B cell (primary cell): ENCODE measurements at regions not wholly inside any gene's neighbourhood (a gene's known extent, or its start where the extent isn't known, plus 50 kb on each side); places are given as distances from the start of the nearest gene placed in this dataset.

ENCODE experiments used
- ATAC-seq: fragments of 200-7000 bp; cut with Tn5 transposase; one replicate; pipeline ENCODE4 v1.10.0; 2021; ENCODE audit warnings: low read depth, mild to moderate bottlenecking, moderate number of reproducible peaks, moderate library complexity
- CTCF ChIA-PET: fragments of 350-600 bp; sonication (Branson Sonifier 250); formaldehyde crosslinking; loops from one replicate; lab custom pipeline; 2021; ENCODE audit warnings: antibody characterized with exemption, inconsistent platforms; lab: Charles Lee
- POLR2A ChIA-PET: fragments of 350-600 bp; sonication (Branson Sonifier 250); formaldehyde crosslinking; loops from one replicate; lab custom pipeline; 2021; ENCODE audit warnings: antibody characterized with exemption; lab: Charles Lee
- DNase-seq: peaks from one replicate; pipeline ENCODE4 v3.0.0; 2013
- H2AFZ ChIP-seq: 2 replicates; pipeline ENCODE4 v1.6.1; 2012; ENCODE audit warnings: mild to moderate bottlenecking, low read depth, low read length; ENCODE audit not compliant: insufficient read depth, poor library complexity, severe bottlenecking
- H3K27ac ChIP-seq, 2 donors: 1 replicate in 1 of 2; 2 replicates in 1 of 2; pipeline ENCODE4 v1.5.1; 2012 to 2013; ENCODE audit warnings: low read length in 2 of 2, mild to moderate bottlenecking in 2 of 2, moderate library complexity in 1 of 2
- H3K27me3 ChIP-seq, 4 experiments: fragments of 200-600 bp in 1 of 4; sonication (generic) in 1 of 4; replicated peaks in 1 of 4; 1 replicate in 2 of 4; 2 replicates in 2 of 4; pipeline versions ENCODE4 v1.6.1 to v1.7.0; 2013 to 2016; ENCODE audit warnings: low read length in 3 of 4, mild to moderate bottlenecking in 2 of 4, mixed read lengths in 1 of 4, moderate library complexity in 1 of 4; ENCODE audit not compliant: insufficient read depth in 4 of 4, control insufficient read depth in 3 of 4; ENCODE audit errors: control extremely low read depth in 1 of 4
- H3K36me3 ChIP-seq, 2 experiments: replicated peaks in 1 of 2; 1 replicate in 1 of 2; 2 replicates in 1 of 2; pipeline versions ENCODE4 v1.6.1 to v1.7.1; 2013; ENCODE audit warnings: low read length in 1 of 2; ENCODE audit not compliant: insufficient read depth in 2 of 2, control insufficient read depth in 1 of 2; ENCODE audit errors: control extremely low read depth in 1 of 2, extremely low read depth in 1 of 2
- H3K4me1 ChIP-seq, 2 donors: fragments of 200-600 bp in 1 of 2; sonication (generic) in 1 of 2; 1 replicate in 1 of 2; 2 replicates in 1 of 2; pipeline versions ENCODE4 v1.5.1 to v1.6.1; 2013 to 2017; ENCODE audit warnings: low read length in 2 of 2; ENCODE audit not compliant: control insufficient read depth in 2 of 2, insufficient read depth in 2 of 2
- H3K4me2 ChIP-seq: replicated peaks from 2 replicates; pipeline ENCODE3; 2012; ENCODE audit warnings: mild to moderate bottlenecking, low read depth, low read length; ENCODE audit not compliant: poor library complexity, severe bottlenecking
- H3K4me3 ChIP-seq, 5 experiments: fragments of 200-600 bp in 1 of 5; sonication (generic) in 1 of 5; 1 replicate in 3 of 5; 2 replicates in 2 of 5; pipeline versions ENCODE4 v1.5.1 to v1.7.0; 2011 to 2016; ENCODE audit warnings: low read length in 4 of 5, mild to moderate bottlenecking in 4 of 5, low read depth in 2 of 5, control low read depth in 1 of 5, moderate library complexity in 1 of 5; ENCODE audit not compliant: insufficient read depth in 1 of 5; ENCODE audit errors: control extremely low read depth in 1 of 5, extremely low read depth in 1 of 5
- H3K79me2 ChIP-seq: fragments of 200-600 bp; sonication (generic); one replicate; pipeline ENCODE4 v1.6.0; 2016; ENCODE audit warnings: low read length; ENCODE audit not compliant: control insufficient read depth, insufficient read depth
- H3K9ac ChIP-seq: fragments of 200-600 bp; sonication (generic); 2 replicates; pipeline ENCODE4 v1.6.1; 2017; ENCODE audit warnings: mild to moderate bottlenecking, low read length, moderate library complexity
- H3K9me3 ChIP-seq, 3 donors: one replicate each; pipeline versions ENCODE4 v1.6.1 to v1.7.1; 2013; ENCODE audit warnings: low read length in 2 of 3; ENCODE audit not compliant: control insufficient read depth in 2 of 3, insufficient read depth in 1 of 3; ENCODE audit errors: control extremely low read depth in 1 of 3
- H4K20me1 ChIP-seq: 2 replicates; pipeline ENCODE4 v1.6.0; 2012; ENCODE audit warnings: mild to moderate bottlenecking, low read length; ENCODE audit not compliant: insufficient read depth, control insufficient read depth, poor library complexity, severe bottlenecking
- H3K27ac Mint-ChIP-seq: one replicate; pipeline ENCODE4 v1.8.0; 2021; ENCODE audit warnings: mixed read lengths
- H3K27me3 Mint-ChIP-seq: one replicate; pipeline ENCODE4 v1.8.0; 2021; ENCODE audit warnings: mixed read lengths
- H3K4me1 Mint-ChIP-seq: one replicate; pipeline ENCODE4 v1.8.0; 2021; ENCODE audit warnings: mixed read lengths
- H3K4me3 Mint-ChIP-seq: one replicate; pipeline ENCODE4 v1.8.0; 2021; ENCODE audit warnings: mixed read lengths
- H3K9me3 Mint-ChIP-seq: one replicate; pipeline ENCODE4 v1.8.0; 2022; ENCODE audit warnings: mixed read lengths; ENCODE audit not compliant: insufficient read depth
- CTCF ChIP-seq: fragments of 200-600 bp; IDR thresholded peaks from one replicate; pipeline ENCODE4 v1.8.0; 2022; ENCODE audit warnings: antibody characterized with exemption, mild to moderate bottlenecking
- EZH2 ChIP-seq: IDR thresholded peaks from 2 replicates; pipeline ENCODE4 v1.6.1; 2012; ENCODE audit warnings: borderline replicate concordance, low read depth, mild to moderate bottlenecking, moderate library complexity, low read length; ENCODE audit not compliant: insufficient read depth, poor library complexity, severe bottlenecking
- WGBS: methylation state at CpG from one replicate; pipeline ENCODE4 v1.1.5; 2013; ENCODE audit warnings: missing lambda C conversion rate; ENCODE audit not compliant: insufficient coverage; 5-methylcytosine and 5-hydroxymethylcytosine counted together
- intact Hi-C: fragments of 100-400 bp; cut with micrococcal nuclease; formaldehyde crosslinking; loops from one replicate; pipeline ENCODE4 v1.10.0; 2022

DNA sequence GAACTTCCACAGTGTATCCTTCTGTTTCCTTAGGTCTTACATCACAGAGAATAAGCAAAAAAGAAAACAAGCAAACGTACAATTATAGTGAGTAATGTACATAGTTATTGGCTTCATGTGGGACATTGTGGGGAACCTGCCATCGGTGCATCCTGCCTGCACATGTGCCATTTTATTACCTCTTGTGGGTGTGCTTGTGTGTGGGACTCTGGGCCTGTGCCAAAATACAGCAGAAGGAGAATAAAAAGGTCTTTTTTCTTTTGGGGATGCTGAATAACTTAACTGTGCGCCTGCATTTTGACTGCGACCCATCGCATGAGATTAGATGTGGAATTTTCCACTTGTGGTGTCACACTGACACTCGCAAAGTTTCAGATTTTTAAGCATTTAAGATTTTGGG, 169.6 kb upstream of the DCBLD2 start:
- Histone ChIP-seq H3K27ac (no peak overlapping the region), H3K4me1 (no peaks in the 10 kb centered on the region), H3K36me3 (no peaks in the 10 kb centered on the region), H4K20me1 (no peaks in the 10 kb centered on the region), H3K9ac (no peak overlapping the region), H3K79me2 (no peaks in the 10 kb centered on the region), H3K27me3 (no peaks in the 10 kb centered on the region), H3K9me3 (peaks cover 0 to 5% (median 0%) of the 10 kb centered on the region in 3 donors), H3K4me3 (no peak overlapping the region), H3K4me2 (no peak overlapping the region), H2AFZ (no peak overlapping the region)
- no peaks in the 10 kb centered on the region for H3K9me3 Mint-ChIP-seq
- H3K4me3 Mint-ChIP-seq = no peak overlapping the region
- intact Hi-C loops = no loop called here
- no peak for TF ChIP-seq CTCF
- no peak for TF ChIP-seq EZH2
- H3K27ac Mint-ChIP-seq = no peak overlapping the region
- CTCF ChIA-PET = no interaction called here
- peaks cover 3% of the 10 kb centered on the region for H3K27me3 Mint-ChIP-seq
- ATAC-seq (no peak), DNase-seq (no peak)
- H3K4me1 Mint-ChIP-seq = no peaks in the 10 kb centered on the region
- POLR2A ChIA-PET = no interaction called here
- 96% methylated on average over 3 of the region's 6 CpGs for WGBS

- ChIA-PET CTCF (no interaction called here), POLR2A (no interaction called here)
- Mint-ChIP-seq H3K9me3 (no peaks in the 10 kb centered on the region), H3K27ac (no peak overlapping the region), H3K27me3 (peaks cover 3% of the 10 kb centered on the region), H3K4me3 (no peak overlapping the region), H3K4me1 (no peaks in the 10 kb centered on the region)
- H3K4me1 ChIP-seq = no peaks in the 10 kb centered on the region
- intact Hi-C loops = no loop called here
- no peak overlapping the region for H3K4me3 ChIP-seq
- H3K4me2 ChIP-seq = no peak overlapping the region
- ATAC-seq = no peak
- no peak overlapping the region for H3K27ac ChIP-seq
- no peak overlapping the region for H3K9ac ChIP-seq
- TF ChIP-seq EZH2 = no peak
- no peak for TF ChIP-seq CTCF
- no peaks in the 10 kb centered on the region for H3K27me3 ChIP-seq
- no peaks in the 10 kb centered on the region for H3K36me3 ChIP-seq
- H2AFZ ChIP-seq = no peak overlapping the region
- no peaks in the 10 kb centered on the region for H4K20me1 ChIP-seq
- 100% methylated on average over 1 of the region's 1 CpG for WGBS
- H3K79me2 ChIP-seq = no peaks in the 10 kb centered on the region
- no peak for DNase-seq
- H3K9me3 ChIP-seq = peaks cover 0 to 5% (median 0%) of the 10 kb centered on the region in 3 donors
These were observed 168.5 kb upstream of the DCBLD2 start for GRCh38 chr3:99069973-99070372.
